ENCODE measurements at regions not wholly inside any gene's neighbourhood (a gene's known extent, or its start where the extent isn't known, plus 50 kb on each side); places are given as distances from the start of the nearest gene placed in this dataset.
A peak's percentile ranks its signal among the peaks of the same experiment; 100 is the strongest.

- H3K27ac ChIP-seq = no peak overlapping the region
- H3K4me3 ChIP-seq = no peak overlapping the region
- TF ChIP-seq EZH2 (IDR thresholded peaks at IDR 0.05) (no peak), POLR2AphosphoS5 (IDR thresholded peaks at IDR 0.05; ENCODE audit: borderline replicate concordance, low read depth, low read length) (no peak), FOXP2 (optimal IDR thresholded peaks at IDR 0.05; ENCODE audit: control extremely low read depth, extremely low read length, insufficient read depth) (no peak)
- H3K36me3 ChIP-seq (ENCODE audit: insufficient read depth, low read length) = no peaks in the 10 kb centered on the region
- no peak overlapping the region for H3K9ac ChIP-seq (ENCODE audit: insufficient read length)
- no peak for DNase-seq (ENCODE audit: low read depth, low spot score)
- no peaks in the 10 kb centered on the region for H3K9me3 ChIP-seq (ENCODE audit: low read depth, low read length)
These were observed 346.4 kb upstream of the KCNMB2 start for GRCh38 chr3:178189854-178190253.

- Histone ChIP-seq H3K27ac (no peak overlapping the region), H3K36me3 (ENCODE audit: insufficient read depth, low read length) (no peaks in the 10 kb centered on the region), H3K9me3 (ENCODE audit: low read depth, low read length) (no peaks in the 10 kb centered on the region), H3K9ac (ENCODE audit: insufficient read length) (no peak overlapping the region), H3K4me3 (no peak overlapping the region)
- TF ChIP-seq EZH2 (IDR thresholded peaks at IDR 0.05) (no peak), POLR2AphosphoS5 (IDR thresholded peaks at IDR 0.05; ENCODE audit: borderline replicate concordance, low read depth, low read length) (no peak), FOXP2 (optimal IDR thresholded peaks at IDR 0.05; ENCODE audit: control extremely low read depth, extremely low read length, insufficient read depth) (no peak)
- no peak for DNase-seq (ENCODE audit: low read depth, low spot score)
These were observed 342.4 kb upstream of the KCNMB2 start for GRCh38 chr3:178193846-178194245.

GRCh38 chr3:178194539-178194938 is 341.7 kb upstream of the KCNMB2 start:
- TF ChIP-seq FOXP2 (optimal IDR thresholded peaks at IDR 0.05; ENCODE audit: control extremely low read depth, extremely low read length, insufficient read depth) = no peak
- no peak for TF ChIP-seq EZH2 (IDR thresholded peaks at IDR 0.05)
- TF ChIP-seq POLR2AphosphoS5 (IDR thresholded peaks at IDR 0.05; ENCODE audit: borderline replicate concordance, low read depth, low read length) = no peak
- Histone ChIP-seq H3K9ac (ENCODE audit: insufficient read length) (no peak overlapping the region), H3K36me3 (ENCODE audit: insufficient read depth, low read length) (no peaks in the 10 kb centered on the region), H3K9me3 (ENCODE audit: low read depth, low read length) (no peaks in the 10 kb centered on the region), H3K27ac (no peak overlapping the region), H3K4me3 (no peak overlapping the region)
- no peak for DNase-seq (ENCODE audit: low read depth, low spot score)

- Histone ChIP-seq H3K9me3 (ENCODE audit: low read depth, low read length) (no peaks in the 10 kb centered on the region), H3K9ac (ENCODE audit: insufficient read length) (no peak overlapping the region), H3K4me3 (no peak overlapping the region), H3K36me3 (ENCODE audit: insufficient read depth, low read length) (no peaks in the 10 kb centered on the region), H3K27ac (no peak overlapping the region)
- no peak for DNase-seq (ENCODE audit: low read depth, low spot score)
- TF ChIP-seq POLR2AphosphoS5 (IDR thresholded peaks at IDR 0.05; ENCODE audit: borderline replicate concordance, low read depth, low read length) = no peak
- no peak for TF ChIP-seq FOXP2 (optimal IDR thresholded peaks at IDR 0.05; ENCODE audit: control extremely low read depth, extremely low read length, insufficient read depth)
- TF ChIP-seq EZH2 (IDR thresholded peaks at IDR 0.05) = no peak
These were observed 340.4 kb upstream of the KCNMB2 start for GRCh38 chr3:178195824-178196223.

GRCh38 chr3:178198329-178198728 is 337.9 kb upstream of the KCNMB2 start:
- Histone ChIP-seq H3K9ac (ENCODE audit: insufficient read length) (no peak overlapping the region), H3K27ac (no peak overlapping the region), H3K4me3 (no peak overlapping the region), H3K9me3 (ENCODE audit: low read depth, low read length) (no peaks in the 10 kb centered on the region), H3K36me3 (ENCODE audit: insufficient read depth, low read length) (no peaks in the 10 kb centered on the region)
- DNase-seq (ENCODE audit: low read depth, low spot score) = no peak
- TF ChIP-seq POLR2AphosphoS5 (IDR thresholded peaks at IDR 0.05; ENCODE audit: borderline replicate concordance, low read depth, low read length) = no peak
- no peak for TF ChIP-seq FOXP2 (optimal IDR thresholded peaks at IDR 0.05; ENCODE audit: control extremely low read depth, extremely low read length, insufficient read depth)
- TF ChIP-seq EZH2 (IDR thresholded peaks at IDR 0.05) = no peak

GRCh38 chr3:178200316-178200715 is 335.9 kb upstream of the KCNMB2 start:
- TF ChIP-seq POLR2AphosphoS5 (IDR thresholded peaks at IDR 0.05; ENCODE audit: borderline replicate concordance, low read depth, low read length) = no peak
- no peak for TF ChIP-seq EZH2 (IDR thresholded peaks at IDR 0.05)
- no peak for TF ChIP-seq FOXP2 (optimal IDR thresholded peaks at IDR 0.05; ENCODE audit: control extremely low read depth, extremely low read length, insufficient read depth)
- Histone ChIP-seq H3K9me3 (ENCODE audit: low read depth, low read length) (no peaks in the 10 kb centered on the region), H3K27ac (no peak overlapping the region), H3K36me3 (ENCODE audit: insufficient read depth, low read length) (no peaks in the 10 kb centered on the region), H3K4me3 (no peak overlapping the region), H3K9ac (ENCODE audit: insufficient read length) (no peak overlapping the region)
- no peak for DNase-seq (ENCODE audit: low read depth, low spot score)

GRCh38 chr3:178201714-178202113 is 334.5 kb upstream of the KCNMB2 start:
- no peak overlapping the region for H3K4me3 ChIP-seq
- DNase-seq (ENCODE audit: low read depth, low spot score) = no peak
- H3K27ac ChIP-seq = no peak overlapping the region
- H3K9me3 ChIP-seq (ENCODE audit: low read depth, low read length) = no peaks in the 10 kb centered on the region
- no peak overlapping the region for H3K9ac ChIP-seq (ENCODE audit: insufficient read length)
- H3K36me3 ChIP-seq (ENCODE audit: insufficient read depth, low read length) = no peaks in the 10 kb centered on the region
- TF ChIP-seq POLR2AphosphoS5 (IDR thresholded peaks at IDR 0.05; ENCODE audit: borderline replicate concordance, low read depth, low read length) (no peak), EZH2 (IDR thresholded peaks at IDR 0.05) (no peak), FOXP2 (optimal IDR thresholded peaks at IDR 0.05; ENCODE audit: control extremely low read depth, extremely low read length, insufficient read depth) (no peak)

- Histone ChIP-seq H3K36me3 (ENCODE audit: insufficient read depth, low read length) (no peaks in the 10 kb centered on the region), H3K9me3 (ENCODE audit: low read depth, low read length) (no peaks in the 10 kb centered on the region), H3K9ac (ENCODE audit: insufficient read length) (no peak overlapping the region), H3K27ac (no peak overlapping the region), H3K4me3 (no peak overlapping the region)
- peak; percentile 34 for DNase-seq (ENCODE audit: low read depth, low spot score)
- TF ChIP-seq EZH2 (IDR thresholded peaks at IDR 0.05) (no peak), POLR2AphosphoS5 (IDR thresholded peaks at IDR 0.05; ENCODE audit: borderline replicate concordance, low read depth, low read length) (no peak), FOXP2 (optimal IDR thresholded peaks at IDR 0.05; ENCODE audit: control extremely low read depth, extremely low read length, insufficient read depth) (no peak)
These were observed 334.0 kb upstream of the KCNMB2 start for GRCh38 chr3:178202194-178202593.

GRCh38 chr3:178203165-178203564 is 333.1 kb upstream of the KCNMB2 start:
- Histone ChIP-seq H3K9me3 (ENCODE audit: low read depth, low read length) (no peaks in the 10 kb centered on the region), H3K4me3 (no peak overlapping the region), H3K27ac (no peak overlapping the region), H3K9ac (ENCODE audit: insufficient read length) (no peak overlapping the region), H3K36me3 (ENCODE audit: insufficient read depth, low read length) (no peaks in the 10 kb centered on the region)
- no peak for DNase-seq (ENCODE audit: low read depth, low spot score)
- TF ChIP-seq FOXP2 (optimal IDR thresholded peaks at IDR 0.05; ENCODE audit: control extremely low read depth, extremely low read length, insufficient read depth) = no peak
- no peak for TF ChIP-seq EZH2 (IDR thresholded peaks at IDR 0.05)
- no peak for TF ChIP-seq POLR2AphosphoS5 (IDR thresholded peaks at IDR 0.05; ENCODE audit: borderline replicate concordance, low read depth, low read length)

All from SK-N-MC (cell line).